HepG2 (cell line): ENCODE measurements at regions not wholly inside any gene's neighbourhood (a gene's known extent, or its start where the extent isn't known, plus 50 kb on each side); places are given as distances from the start of the nearest gene placed in this dataset.

Source experiments
- CTCF ChIP-seq: sonication (generic); formaldehyde crosslinking; IDR thresholded peaks from 2 replicates; pipeline ENCODE4 v1.5.0; 2020; ENCODE audit warnings: mild to moderate bottlenecking, missing genetic modification reagents, moderate library complexity
- KDM1A ChIP-seq: IDR thresholded peaks from 2 replicates; pipeline ENCODE4 v1.6.1; 2016; ENCODE audit warnings: missing compliant biosample characterization
- KLF16 ChIP-seq, 2 experiments: sonication (generic) in 1 of 2; formaldehyde crosslinking in 1 of 2; IDR thresholded peaks; 2 replicates each; pipeline versions ENCODE4 v1.6.1 to v1.8.0; 2016 to 2023; ENCODE audit warnings: missing genetic modification reagents in 2 of 2, missing compliant biosample characterization in 1 of 2
- PBX2 ChIP-seq: IDR thresholded peaks from 2 replicates; pipeline ENCODE4 v1.6.1; 2016; ENCODE audit warnings: control low read depth
- POLR2AphosphoS5 ChIP-seq: IDR thresholded peaks from 2 replicates; pipeline ENCODE4 v1.6.1; 2012; ENCODE audit warnings: low read depth, low read length
- ZKSCAN8 ChIP-seq: IDR thresholded peaks from 2 replicates; pipeline ENCODE4 v1.6.1; 2016; ENCODE audit warnings: borderline replicate concordance, missing genetic modification reagents, missing compliant biosample characterization

- TF ChIP-seq POLR2AphosphoS5 = no peak
- no peak for TF ChIP-seq KLF16 (CRISPR knock-in tag; IDR thresholded peaks at IDR 0.05)
- no peak for TF ChIP-seq CTCF (CRISPR knock-in tag)
- TF ChIP-seq PBX2 (CRISPR knock-in tag) = no peak
- TF ChIP-seq ZKSCAN8 (CRISPR knock-in tag) = no peak
- TF ChIP-seq KDM1A (CRISPR knock-in tag) = no peak
These were observed 88.4 kb downstream of the ESM1 start for GRCh38 chr5:54897001-54897400.
